ACHN (cell line): ENCODE measurements at regions not wholly inside any gene's neighbourhood (a gene's known extent, or its start where the extent isn't known, plus 50 kb on each side); places are given as distances from the start of the nearest gene placed in this dataset.

ENCODE experiments used
- DNase-seq: peaks from one replicate; pipeline ENCODE4 v3.0.0-alpha.2; 2015
- in situ Hi-C: cut with HindIII; loops from 2 replicates; pipeline ENCODE4 v1.10.0; 2017; ENCODE audit warnings: low sequenced_read_pairs, low pct_ligation_motif_present, low pct_unique_long_range_greater_than_20kb

DNA sequence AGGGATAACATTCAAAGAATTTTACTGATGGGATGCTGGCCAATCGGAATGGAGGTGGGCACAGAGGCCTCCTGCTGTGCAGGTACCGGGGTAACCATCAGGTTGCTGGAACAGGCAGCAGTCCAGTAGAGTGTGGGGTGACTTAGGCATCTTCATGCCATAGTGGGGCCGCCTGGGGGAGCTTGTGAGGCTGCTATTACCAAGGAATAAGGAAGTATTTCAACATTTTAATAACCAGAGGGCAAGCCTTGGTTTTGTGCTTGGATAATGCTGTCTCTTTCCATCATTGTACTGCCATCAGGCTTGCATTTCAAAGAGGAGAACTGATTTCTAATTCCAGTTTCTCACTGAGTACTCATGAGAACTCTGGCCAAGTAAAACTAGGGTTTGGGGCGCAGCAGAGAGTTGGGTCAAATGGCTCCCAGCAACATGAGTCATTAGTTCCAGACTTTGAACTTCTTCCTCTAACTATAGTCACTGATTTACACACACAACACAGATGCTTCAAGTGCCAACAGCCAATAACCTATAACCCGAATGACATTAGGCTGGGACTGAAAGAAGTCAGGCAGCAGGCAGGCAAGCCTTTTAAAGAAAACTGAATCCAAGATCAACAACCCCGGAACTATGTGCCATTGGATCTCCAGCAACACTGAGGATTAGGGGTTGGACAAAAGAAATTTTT is 56.1 kb upstream of the FHL2 start:
- in situ Hi-C loops: no loop called here
- DNase-seq: peak; percentile 96

DNA sequence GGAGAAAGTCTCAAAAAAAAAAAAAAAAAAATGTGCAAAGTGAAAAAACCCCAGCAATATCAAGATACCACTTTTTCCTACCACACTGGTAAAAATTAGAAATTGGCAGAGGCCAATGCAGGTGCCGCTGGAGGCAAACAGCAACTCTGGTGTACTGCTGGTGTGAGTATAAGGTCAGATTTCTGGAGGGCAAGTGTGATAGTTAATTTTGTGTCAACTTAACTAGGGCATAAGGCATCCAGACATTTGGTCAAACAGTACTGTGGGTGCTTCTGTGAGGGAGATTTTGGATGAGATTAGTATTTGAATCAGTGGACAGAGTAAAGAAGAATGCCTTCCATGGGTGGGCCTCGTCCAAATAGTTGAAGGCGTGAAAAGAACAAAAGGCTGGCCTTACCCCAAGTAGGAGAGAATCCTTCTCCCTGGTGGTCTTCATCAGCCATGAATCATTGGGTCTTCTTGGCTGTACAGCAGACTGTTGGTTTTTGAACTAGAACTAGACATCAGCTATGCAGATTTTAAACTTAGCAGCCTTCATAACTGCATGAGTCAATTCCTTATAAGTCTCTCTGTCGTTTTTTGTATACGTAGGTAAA is 52.8 kb upstream of the FHL2 start:
- in situ Hi-C loops: no loop called here
- no peak for DNase-seq

DNA sequence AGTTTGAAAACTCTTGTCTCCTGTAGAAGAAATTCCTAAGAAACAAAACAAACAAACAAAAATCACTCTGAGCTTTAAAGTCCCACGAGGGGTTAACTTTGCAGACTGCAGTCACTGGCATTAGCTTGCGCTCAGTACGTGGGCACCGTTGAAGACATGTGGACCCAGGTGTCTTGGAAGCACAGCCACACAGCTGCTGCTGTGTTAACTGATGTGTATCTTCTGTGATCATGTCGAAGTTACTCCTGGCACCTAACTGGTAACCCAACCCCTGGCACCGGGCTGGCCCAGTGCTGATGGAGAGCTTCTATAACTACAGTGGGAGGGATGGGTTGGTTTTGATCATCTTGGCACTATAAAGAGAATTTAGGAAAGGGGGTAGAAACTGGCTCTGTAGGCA is 51.6 kb upstream of the FHL2 start:
- no peak for DNase-seq

DNA sequence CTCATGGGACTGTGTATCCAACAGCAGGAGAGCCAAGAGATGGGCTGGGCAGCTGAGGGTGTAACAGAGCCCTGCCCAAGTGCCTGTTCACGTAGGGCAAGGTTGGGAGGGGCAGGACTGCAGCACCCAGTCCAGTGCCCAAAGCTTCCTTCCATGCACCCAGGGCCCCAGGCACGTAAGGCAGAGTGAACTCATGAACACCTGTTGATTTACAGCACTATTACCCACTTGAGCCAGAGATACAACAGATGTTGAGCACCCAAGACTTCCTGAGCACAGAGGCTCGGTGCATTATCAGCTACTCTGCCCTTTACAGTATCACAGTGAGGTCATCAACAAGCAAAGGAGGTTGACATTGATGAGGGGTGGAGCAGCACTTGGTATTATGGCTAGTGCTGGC is 50.2 kb upstream of the FHL2 start:
- in situ Hi-C loops: no loop called here
- no peak for DNase-seq

More for the DNA sequence above, 51.6 kb upstream of the FHL2 start:
- in situ Hi-C loops: no loop called here
